Neural cell (in vitro differentiated cells): ENCODE measurements at regions not wholly inside any gene's neighbourhood (a gene's known extent, or its start where the extent isn't known, plus 50 kb on each side); places are given as distances from the start of the nearest gene placed in this dataset.

Source experiments
- H2AFZ ChIP-seq: fragments of 200-600, 300-800 bp; sonication (generic), shearing (Covaris generic); 2 replicates; pipeline ENCODE4 v1.6.0; 2014; ENCODE audit warnings: low read depth, mild to moderate bottlenecking, antibody characterized with exemption, low read length, moderate library complexity
- H3F3A ChIP-seq: fragments of 200-600 bp; shearing (Covaris generic); 2 replicates; pipeline ENCODE4 v1.6.1; 2016; ENCODE audit warnings: mild to moderate bottlenecking, moderate library complexity, mixed read lengths, antibody characterized with exemption, low read length; ENCODE audit not compliant: insufficient read depth, poor library complexity, severe bottlenecking
- H3K27ac ChIP-seq: fragments of 200-600, 300-800 bp; sonication (generic), shearing (Covaris generic); 2 replicates; pipeline ENCODE4 v1.5.1; 2014; ENCODE audit warnings: mild to moderate bottlenecking, low read length, moderate library complexity
- H3K27me3 ChIP-seq: fragments of 300-800, 200-600 bp; sonication (generic), shearing (Covaris generic); 2 replicates; pipeline ENCODE4 v1.6.0; 2014; ENCODE audit warnings: mild to moderate bottlenecking, low read depth, low read length, moderate library complexity; ENCODE audit not compliant: insufficient read depth
- H3K36me3 ChIP-seq: fragments of 300-800, 200-600 bp; sonication (generic), shearing (Covaris generic); 2 replicates; pipeline ENCODE4 v1.5.1; 2014; ENCODE audit warnings: mild to moderate bottlenecking, antibody characterized with exemption, low read length, moderate library complexity; ENCODE audit not compliant: insufficient read depth
- H3K4me2 ChIP-seq: fragments of 300-800, 200-600 bp; sonication (generic), shearing (Covaris generic); 2 replicates; pipeline ENCODE4 v1.6.0; 2014; ENCODE audit warnings: mild to moderate bottlenecking, low read length
- H3K4me3 ChIP-seq: fragments of 300-800, 200-600 bp; sonication (generic), shearing (Covaris generic); 2 replicates; pipeline ENCODE4 v1.5.1; 2014; ENCODE audit warnings: mild to moderate bottlenecking, low read length, moderate library complexity
- H3K79me2 ChIP-seq: fragments of 200-600 bp; shearing (Covaris generic); replicated peaks from 2 replicates; pipeline ENCODE4 v1.6.0; 2014; ENCODE audit warnings: mild to moderate bottlenecking, low read length, moderate library complexity; ENCODE audit not compliant: insufficient read depth
- H3K9ac ChIP-seq: fragments of 300-800, 200-600 bp; sonication (generic), shearing (Covaris generic); 2 replicates; pipeline ENCODE4 v1.6.1; 2016; ENCODE audit warnings: mild to moderate bottlenecking, low read length, mixed read lengths
- H3K9me2 ChIP-seq: fragments of 200-600 bp; shearing (Covaris generic); 2 replicates; pipeline ENCODE4 v1.6.1; 2016; ENCODE audit warnings: mild to moderate bottlenecking, low read length, mixed read lengths; ENCODE audit not compliant: insufficient read depth
- H3K9me3 ChIP-seq: fragments of 200-600, 300-800 bp; sonication (generic), shearing (Covaris generic); 2 replicates; pipeline ENCODE4 v1.6.1; 2016; ENCODE audit warnings: mild to moderate bottlenecking, mixed run types, low read length, moderate library complexity, mixed read lengths
- H4K20me1 ChIP-seq: fragments of 200-600 bp; shearing (Covaris generic); 2 replicates; pipeline ENCODE4 v1.6.1; 2016; ENCODE audit warnings: mild to moderate bottlenecking, mixed run types; ENCODE audit not compliant: insufficient read depth
- EP300 ChIP-seq: fragments of 450-650 bp; conservative IDR thresholded peaks from 2 replicates; pipeline ENCODE4 v1.6.1; 2014; ENCODE audit warnings: antibody characterized with exemption, mild to moderate bottlenecking, moderate library complexity; ENCODE audit not compliant: poor library complexity, severe bottlenecking
- EZH2 ChIP-seq: fragments of 200-600, 300-800 bp; shearing (Covaris generic), sonication (generic); IDR thresholded peaks from 2 replicates; pipeline ENCODE4 v1.6.1; 2014; ENCODE audit warnings: antibody characterized with exemption, low read length, borderline replicate concordance, mild to moderate bottlenecking; ENCODE audit not compliant: insufficient read depth, poor library complexity, severe bottlenecking
- MXI1 ChIP-seq: fragments of 450-650 bp; conservative IDR thresholded peaks from 2 replicates; pipeline ENCODE4 v1.6.1; 2014; ENCODE audit warnings: antibody characterized with exemption, mild to moderate bottlenecking; ENCODE audit not compliant: poor library complexity, severe bottlenecking
- POLR2AphosphoS5 ChIP-seq: IDR thresholded peaks from 2 replicates; pipeline ENCODE4 v1.6.1; 2012
- RAD21 ChIP-seq: fragments of 450-650 bp; conservative IDR thresholded peaks from 2 replicates; pipeline ENCODE4 v1.6.1; 2014; ENCODE audit warnings: antibody characterized with exemption, mild to moderate bottlenecking, moderate library complexity
- SMC3 ChIP-seq: fragments of 450-650 bp; conservative IDR thresholded peaks from 2 replicates; pipeline ENCODE4 v1.6.1; 2014; ENCODE audit warnings: antibody characterized with exemption, mild to moderate bottlenecking, moderate library complexity; ENCODE audit not compliant: poor library complexity
- TAF1 ChIP-seq: IDR thresholded peaks from 2 replicates; pipeline ENCODE4 v1.6.1; 2012; ENCODE audit warnings: low read depth
- TF ChIP-seq, protein P1 (sequence below): IDR thresholded peaks from 2 replicates; pipeline ENCODE4 v1.6.1; 2012; ENCODE audit warnings: borderline replicate concordance
- TF ChIP-seq, protein P2 (sequence below): fragments of 450-650 bp; IDR thresholded peaks from 2 replicates; pipeline ENCODE4 v1.5.1; 2014; ENCODE audit warnings: antibody characterized with exemption, mild to moderate bottlenecking, moderate library complexity; ENCODE audit not compliant: poor library complexity, severe bottlenecking

DNA sequence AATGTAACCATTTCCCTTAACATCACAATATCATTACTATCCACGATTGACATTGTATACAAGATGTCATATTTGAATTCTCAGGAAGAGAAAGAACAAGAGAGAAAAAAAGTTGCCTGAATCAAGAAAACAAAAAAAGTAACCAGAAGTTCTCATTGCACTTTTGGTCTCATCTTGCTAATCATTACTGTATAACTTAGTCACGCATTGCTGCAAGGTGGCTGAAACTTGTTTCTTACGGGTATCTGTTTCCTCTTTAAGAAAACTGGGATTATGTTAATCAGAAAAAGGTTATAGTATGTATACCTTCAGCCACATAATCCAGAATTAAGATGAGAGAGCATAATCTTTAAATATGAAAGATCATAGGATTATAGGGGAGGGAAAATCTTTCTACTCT lies 639.7 kb upstream of the SYT4 start:
- no peaks in the 10 kb centered on the region for H4K20me1 ChIP-seq
- no peaks in the 10 kb centered on the region for H3F3A ChIP-seq
- H2AFZ ChIP-seq: no peak overlapping the region
- no peaks in the 10 kb centered on the region for H3K9me3 ChIP-seq
- H3K9ac ChIP-seq: no peak overlapping the region
- TF ChIP-seq SMC3 (no peak), TAF1 (no peak), RAD21 (no peak), MXI1 (no peak), EP300 (no peak), EZH2 (no peak), POLR2AphosphoS5 (no peak)
- TF ChIP-seq, protein P1, sequence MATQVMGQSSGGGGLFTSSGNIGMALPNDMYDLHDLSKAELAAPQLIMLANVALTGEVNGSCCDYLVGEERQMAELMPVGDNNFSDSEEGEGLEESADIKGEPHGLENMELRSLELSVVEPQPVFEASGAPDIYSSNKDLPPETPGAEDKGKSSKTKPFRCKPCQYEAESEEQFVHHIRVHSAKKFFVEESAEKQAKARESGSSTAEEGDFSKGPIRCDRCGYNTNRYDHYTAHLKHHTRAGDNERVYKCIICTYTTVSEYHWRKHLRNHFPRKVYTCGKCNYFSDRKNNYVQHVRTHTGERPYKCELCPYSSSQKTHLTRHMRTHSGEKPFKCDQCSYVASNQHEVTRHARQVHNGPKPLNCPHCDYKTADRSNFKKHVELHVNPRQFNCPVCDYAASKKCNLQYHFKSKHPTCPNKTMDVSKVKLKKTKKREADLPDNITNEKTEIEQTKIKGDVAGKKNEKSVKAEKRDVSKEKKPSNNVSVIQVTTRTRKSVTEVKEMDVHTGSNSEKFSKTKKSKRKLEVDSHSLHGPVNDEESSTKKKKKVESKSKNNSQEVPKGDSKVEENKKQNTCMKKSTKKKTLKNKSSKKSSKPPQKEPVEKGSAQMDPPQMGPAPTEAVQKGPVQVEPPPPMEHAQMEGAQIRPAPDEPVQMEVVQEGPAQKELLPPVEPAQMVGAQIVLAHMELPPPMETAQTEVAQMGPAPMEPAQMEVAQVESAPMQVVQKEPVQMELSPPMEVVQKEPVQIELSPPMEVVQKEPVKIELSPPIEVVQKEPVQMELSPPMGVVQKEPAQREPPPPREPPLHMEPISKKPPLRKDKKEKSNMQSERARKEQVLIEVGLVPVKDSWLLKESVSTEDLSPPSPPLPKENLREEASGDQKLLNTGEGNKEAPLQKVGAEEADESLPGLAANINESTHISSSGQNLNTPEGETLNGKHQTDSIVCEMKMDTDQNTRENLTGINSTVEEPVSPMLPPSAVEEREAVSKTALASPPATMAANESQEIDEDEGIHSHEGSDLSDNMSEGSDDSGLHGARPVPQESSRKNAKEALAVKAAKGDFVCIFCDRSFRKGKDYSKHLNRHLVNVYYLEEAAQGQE: no peak
- TF ChIP-seq, protein P2, sequence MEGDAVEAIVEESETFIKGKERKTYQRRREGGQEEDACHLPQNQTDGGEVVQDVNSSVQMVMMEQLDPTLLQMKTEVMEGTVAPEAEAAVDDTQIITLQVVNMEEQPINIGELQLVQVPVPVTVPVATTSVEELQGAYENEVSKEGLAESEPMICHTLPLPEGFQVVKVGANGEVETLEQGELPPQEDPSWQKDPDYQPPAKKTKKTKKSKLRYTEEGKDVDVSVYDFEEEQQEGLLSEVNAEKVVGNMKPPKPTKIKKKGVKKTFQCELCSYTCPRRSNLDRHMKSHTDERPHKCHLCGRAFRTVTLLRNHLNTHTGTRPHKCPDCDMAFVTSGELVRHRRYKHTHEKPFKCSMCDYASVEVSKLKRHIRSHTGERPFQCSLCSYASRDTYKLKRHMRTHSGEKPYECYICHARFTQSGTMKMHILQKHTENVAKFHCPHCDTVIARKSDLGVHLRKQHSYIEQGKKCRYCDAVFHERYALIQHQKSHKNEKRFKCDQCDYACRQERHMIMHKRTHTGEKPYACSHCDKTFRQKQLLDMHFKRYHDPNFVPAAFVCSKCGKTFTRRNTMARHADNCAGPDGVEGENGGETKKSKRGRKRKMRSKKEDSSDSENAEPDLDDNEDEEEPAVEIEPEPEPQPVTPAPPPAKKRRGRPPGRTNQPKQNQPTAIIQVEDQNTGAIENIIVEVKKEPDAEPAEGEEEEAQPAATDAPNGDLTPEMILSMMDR: no peak
- no peak overlapping the region for H3K4me2 ChIP-seq
- H3K27me3 ChIP-seq: no peaks in the 10 kb centered on the region
- no peaks in the 10 kb centered on the region for H3K9me2 ChIP-seq
- no peak overlapping the region for H3K27ac ChIP-seq
- no peaks in the 10 kb centered on the region for H3K79me2 ChIP-seq
- H3K36me3 ChIP-seq: no peaks in the 10 kb centered on the region
- no peak overlapping the region for H3K4me3 ChIP-seq

DNA sequence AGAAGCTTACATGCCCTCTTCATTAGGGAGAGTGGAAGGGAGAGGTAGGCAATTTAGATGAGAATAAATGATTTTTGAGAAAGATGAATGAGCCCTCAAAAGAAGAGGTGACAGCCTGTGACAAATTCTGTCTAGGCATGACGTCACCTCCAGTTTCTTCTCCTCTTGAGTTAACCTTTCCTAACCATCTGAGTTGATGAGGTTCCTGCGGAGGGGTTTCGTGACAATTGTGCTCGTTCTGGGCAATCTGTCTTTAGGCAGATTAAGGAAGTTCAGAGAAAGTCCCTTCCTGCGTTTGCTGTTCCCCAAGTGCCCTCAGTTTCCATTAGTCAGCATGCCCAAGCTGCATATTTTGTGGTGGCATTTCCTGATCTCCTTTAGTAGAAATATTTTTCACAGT lies 640.2 kb upstream of the SYT4 start:
- no peaks in the 10 kb centered on the region for H4K20me1 ChIP-seq
- no peaks in the 10 kb centered on the region for H3K79me2 ChIP-seq
- H3K9me3 ChIP-seq: no peaks in the 10 kb centered on the region
- no peaks in the 10 kb centered on the region for H3K27me3 ChIP-seq
- TF ChIP-seq SMC3: no peak
- TF ChIP-seq, protein P1: no peak
- no peak for TF ChIP-seq TAF1
- no peak for TF ChIP-seq EP300
- no peaks in the 10 kb centered on the region for H3F3A ChIP-seq
- no peaks in the 10 kb centered on the region for H3K9me2 ChIP-seq
- no peaks in the 10 kb centered on the region for H3K36me3 ChIP-seq
- H3K27ac ChIP-seq: no peak overlapping the region
- no peak overlapping the region for H3K4me2 ChIP-seq
- no peak overlapping the region for H2AFZ ChIP-seq
- no peak overlapping the region for H3K4me3 ChIP-seq
- no peak overlapping the region for H3K9ac ChIP-seq
